ENCODE measurements at regions not wholly inside any gene's neighbourhood (a gene's known extent, or its start where the extent isn't known, plus 50 kb on each side); places are given as distances from the start of the nearest gene placed in this dataset.

DNA sequence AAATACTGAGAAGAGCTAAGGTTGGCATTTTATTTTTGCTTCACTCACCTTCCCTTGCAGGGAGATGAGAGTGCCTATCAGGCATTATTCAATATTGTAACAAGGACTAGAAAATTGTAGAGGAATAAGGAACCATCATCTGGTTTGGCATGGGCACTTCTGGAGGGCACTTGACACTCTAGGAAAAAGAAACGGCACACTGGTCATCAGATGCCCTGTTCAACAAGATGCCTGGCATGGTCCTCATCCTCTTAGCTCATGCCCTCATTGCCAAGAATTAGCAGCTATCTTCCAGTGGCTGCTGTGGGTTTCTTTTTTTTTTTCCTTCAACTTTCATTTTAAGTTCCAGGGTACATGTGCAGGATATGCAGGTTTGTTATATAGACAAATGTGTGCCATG is 95.1 kb upstream of the ESRRG start:
- H3K4me3 ChIP-seq (ENCODE audit: low read length) = no peak overlapping the region
- H3K27me3 ChIP-seq (ENCODE audit: control insufficient read depth, insufficient read depth, low read length) = no peaks in the 10 kb centered on the region
- no peak overlapping the region for H3K9ac ChIP-seq (ENCODE audit: low read depth, low read length)
- peaks cover 10% of the 10 kb centered on the region for H3K4me1 ChIP-seq (ENCODE audit: control insufficient read depth, insufficient read depth, low read length)
- H3K4me2 ChIP-seq (ENCODE audit: low read length) = no peak overlapping the region
- H3K36me3 ChIP-seq (ENCODE audit: insufficient read depth, low read length) = no peaks in the 10 kb centered on the region
- H3K9me3 ChIP-seq (replicated peaks; ENCODE audit: low read length) = no peaks in the 10 kb centered on the region

DNA sequence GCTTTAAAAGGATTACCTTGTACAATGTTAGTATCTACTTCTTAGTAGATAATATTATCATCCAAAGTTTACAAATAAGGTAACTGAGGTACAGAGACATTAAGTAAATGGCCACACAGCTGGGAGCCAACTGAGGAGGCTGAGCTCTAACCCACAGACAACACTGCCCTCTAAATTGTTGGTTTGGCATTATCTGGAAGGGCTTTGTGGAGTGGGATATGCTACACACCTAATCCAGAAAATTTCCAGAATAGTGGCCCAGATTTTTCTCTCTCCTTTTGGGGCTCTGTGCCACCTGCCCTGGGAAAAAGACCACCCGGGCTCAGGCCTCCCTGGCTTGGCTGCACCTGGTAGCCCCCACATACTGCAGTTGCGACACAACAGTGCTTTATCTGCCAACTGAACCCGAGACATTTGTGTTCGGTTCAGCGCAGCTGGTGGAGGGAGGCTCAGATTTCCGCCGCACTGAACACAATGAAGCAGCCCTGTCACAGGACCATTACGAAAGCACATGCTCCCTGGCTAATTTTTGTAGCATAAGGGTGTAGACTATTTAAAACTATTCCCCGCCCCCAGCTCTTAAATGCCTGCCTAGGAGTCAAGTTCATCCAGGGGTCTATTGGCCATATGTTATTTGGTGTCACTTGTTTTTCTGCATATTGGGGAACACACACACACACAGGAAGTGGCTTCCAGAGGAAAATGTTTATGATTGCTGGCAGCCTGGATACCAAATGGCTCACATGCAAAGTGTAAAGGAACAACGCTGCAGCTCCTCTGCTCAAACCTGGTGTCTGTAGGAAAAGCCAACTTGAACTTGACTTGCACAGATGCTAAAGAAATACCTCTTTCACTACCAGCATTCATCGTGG is 92.3 kb upstream of the ESRRG start:
- Histone ChIP-seq H3K4me1 (ENCODE audit: control insufficient read depth, insufficient read depth, low read length) (peaks cover 14% of the 10 kb centered on the region), H3K27me3 (ENCODE audit: control insufficient read depth, insufficient read depth, low read length) (no peaks in the 10 kb centered on the region), H3K4me2 (ENCODE audit: low read length) (peak overlapping the region; percentile 57), H3K4me3 (ENCODE audit: low read length) (no peak overlapping the region), H3K9ac (ENCODE audit: low read depth, low read length) (no peak overlapping the region), H3K9me3 (replicated peaks; ENCODE audit: low read length) (no peaks in the 10 kb centered on the region), H3K36me3 (ENCODE audit: insufficient read depth, low read length) (no peaks in the 10 kb centered on the region)

DNA sequence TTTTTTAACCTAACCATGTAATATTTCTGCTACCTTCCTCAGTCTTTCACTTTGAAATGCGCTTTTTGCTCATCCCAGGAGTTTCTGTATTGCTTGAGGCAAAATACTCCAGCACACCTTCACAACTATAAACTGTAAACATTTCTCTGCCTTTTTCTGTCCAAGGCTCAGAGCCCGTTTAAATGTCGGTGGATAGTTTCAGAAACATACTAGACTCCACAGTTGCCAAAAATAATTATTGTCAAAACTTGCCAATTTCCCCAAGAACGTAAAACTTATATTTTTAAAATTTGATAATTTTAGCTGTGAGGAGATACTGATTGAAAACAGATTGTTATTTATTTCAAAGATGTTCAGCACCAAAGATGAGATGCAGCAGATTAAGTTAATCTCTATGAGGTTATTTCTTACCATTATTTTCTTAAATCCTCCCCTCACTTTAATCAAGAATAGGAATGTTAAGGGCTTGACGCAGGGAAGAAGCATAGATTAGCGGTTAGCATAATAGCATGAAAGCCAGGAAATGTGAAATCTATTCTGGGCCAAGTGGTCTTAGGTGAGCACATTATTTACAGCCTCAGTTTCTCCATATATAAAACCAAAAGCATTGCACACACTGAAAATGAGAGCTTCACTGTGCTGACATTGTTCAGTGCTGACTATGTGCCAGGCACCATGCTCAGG is 91.5 kb upstream of the ESRRG start:
- Histone ChIP-seq H3K4me3 (ENCODE audit: low read length) (no peak overlapping the region), H3K4me1 (ENCODE audit: control insufficient read depth, insufficient read depth, low read length) (peaks cover 14% of the 10 kb centered on the region), H3K36me3 (ENCODE audit: insufficient read depth, low read length) (no peaks in the 10 kb centered on the region), H3K27me3 (ENCODE audit: control insufficient read depth, insufficient read depth, low read length) (no peaks in the 10 kb centered on the region), H3K4me2 (ENCODE audit: low read length) (no peak overlapping the region), H3K9ac (ENCODE audit: low read depth, low read length) (no peak overlapping the region), H3K9me3 (replicated peaks; ENCODE audit: low read length) (no peaks in the 10 kb centered on the region)

DNA sequence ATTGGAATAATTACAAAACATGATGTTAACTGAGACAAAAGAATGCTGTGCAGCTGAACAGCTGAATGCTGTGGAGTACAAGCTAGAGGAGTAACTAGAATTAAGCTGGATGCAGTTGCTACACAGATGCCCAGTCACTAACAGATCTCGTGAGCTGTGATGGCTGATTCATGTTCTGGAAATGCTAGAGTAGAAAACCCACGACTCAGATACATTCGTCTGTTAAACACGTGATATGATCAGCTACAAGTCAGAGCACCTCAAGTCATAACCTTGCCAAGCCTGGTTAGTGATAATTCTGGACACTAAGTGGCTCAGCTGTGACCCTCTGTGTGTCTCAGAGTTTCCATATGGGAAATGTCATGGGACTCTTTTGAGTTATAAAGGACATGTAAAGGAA is 89.7 kb upstream of the ESRRG start:
- Histone ChIP-seq H3K36me3 (ENCODE audit: insufficient read depth, low read length) (no peaks in the 10 kb centered on the region), H3K4me1 (ENCODE audit: control insufficient read depth, insufficient read depth, low read length) (peaks cover 14% of the 10 kb centered on the region)

DNA sequence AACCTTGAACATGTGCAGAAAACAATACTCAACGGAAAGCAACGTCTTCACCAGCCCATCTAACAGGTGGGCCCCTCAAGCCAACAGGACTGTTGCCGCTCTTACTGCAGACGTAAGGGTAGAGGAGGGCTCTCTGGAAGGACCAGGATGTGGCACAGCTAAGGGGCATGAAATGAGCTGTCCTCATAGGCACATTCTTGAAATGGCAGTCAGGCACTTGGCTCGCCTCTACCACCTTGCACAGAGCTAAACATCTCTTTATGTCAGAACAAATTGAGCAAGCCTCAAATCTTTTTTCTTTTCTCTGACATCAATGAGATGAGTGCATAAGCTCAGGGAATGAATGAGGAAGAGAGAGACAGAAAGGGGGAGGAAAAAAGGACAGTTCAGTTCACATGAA is 86.4 kb upstream of the ESRRG start:
- H3K4me1 ChIP-seq (ENCODE audit: control insufficient read depth, insufficient read depth, low read length) = peaks cover 7% of the 10 kb centered on the region
- no peak overlapping the region for H3K4me2 ChIP-seq (ENCODE audit: low read length)
- no peak overlapping the region for H3K4me3 ChIP-seq (ENCODE audit: low read length)
- no peak overlapping the region for H3K9ac ChIP-seq (ENCODE audit: low read depth, low read length)
- H3K36me3 ChIP-seq (ENCODE audit: insufficient read depth, low read length) = no peaks in the 10 kb centered on the region
- H3K27me3 ChIP-seq (ENCODE audit: control insufficient read depth, insufficient read depth, low read length) = no peaks in the 10 kb centered on the region
- no peaks in the 10 kb centered on the region for H3K9me3 ChIP-seq (replicated peaks; ENCODE audit: low read length)

More for the DNA sequence above, 89.7 kb upstream of the ESRRG start:
- H3K27me3 ChIP-seq (ENCODE audit: control insufficient read depth, insufficient read depth, low read length) = no peaks in the 10 kb centered on the region
- H3K9me3 ChIP-seq (replicated peaks; ENCODE audit: low read length) = no peaks in the 10 kb centered on the region
- no peak overlapping the region for H3K4me2 ChIP-seq (ENCODE audit: low read length)
- H3K9ac ChIP-seq (ENCODE audit: low read depth, low read length) = no peak overlapping the region
- H3K4me3 ChIP-seq (ENCODE audit: low read length) = no peak overlapping the region

DNA sequence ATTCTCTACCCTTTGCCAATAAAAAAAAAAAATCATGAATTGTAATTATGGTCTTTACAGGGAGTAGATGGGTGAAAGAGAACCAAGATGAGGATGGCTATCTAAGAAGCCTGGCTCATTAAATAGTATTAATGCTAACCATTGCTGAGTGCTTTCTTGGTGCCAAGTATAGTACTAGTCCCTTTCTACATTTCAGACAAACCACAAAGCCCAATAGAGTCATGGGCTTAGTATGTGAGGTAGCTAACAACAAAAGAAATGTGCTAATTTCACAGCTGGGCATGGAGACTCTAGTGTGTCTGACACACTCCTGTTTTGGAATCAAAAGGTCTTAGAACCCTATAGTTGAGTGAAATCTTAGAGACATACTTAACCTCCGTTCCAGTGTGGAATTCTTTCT is 84.5 kb upstream of the ESRRG start:
- no peaks in the 10 kb centered on the region for H3K36me3 ChIP-seq (ENCODE audit: insufficient read depth, low read length)
- H3K9ac ChIP-seq (ENCODE audit: low read depth, low read length) = no peak overlapping the region
- peaks cover 5% of the 10 kb centered on the region for H3K4me1 ChIP-seq (ENCODE audit: control insufficient read depth, insufficient read depth, low read length)
- H3K4me2 ChIP-seq (ENCODE audit: low read length) = no peak overlapping the region
- H3K27me3 ChIP-seq (ENCODE audit: control insufficient read depth, insufficient read depth, low read length) = no peaks in the 10 kb centered on the region
- no peaks in the 10 kb centered on the region for H3K9me3 ChIP-seq (replicated peaks; ENCODE audit: low read length)
- H3K4me3 ChIP-seq (ENCODE audit: low read length) = no peak overlapping the region

DNA sequence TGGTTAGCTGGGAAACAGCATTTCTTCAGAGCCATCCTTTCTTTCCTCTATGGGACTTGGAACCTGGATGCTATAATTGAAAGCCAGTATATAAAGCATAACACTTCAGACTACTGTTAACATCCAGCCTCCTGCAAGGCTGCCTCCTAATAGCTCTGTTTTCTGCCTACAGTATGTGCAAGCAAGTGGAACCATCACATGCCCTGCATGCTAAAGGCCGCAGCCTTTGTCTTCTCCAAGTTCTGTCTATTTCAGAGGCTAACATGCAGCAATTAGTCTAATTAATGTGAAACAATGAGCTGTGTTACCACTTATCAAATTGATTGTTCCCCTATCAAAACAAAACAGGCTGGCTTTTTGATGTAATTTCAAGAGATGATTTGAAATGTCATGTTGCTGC is 82.7 kb upstream of the ESRRG start:
- no peaks in the 10 kb centered on the region for H3K9me3 ChIP-seq (replicated peaks; ENCODE audit: low read length)
- H3K4me2 ChIP-seq (ENCODE audit: low read length) = no peak overlapping the region
- H3K27me3 ChIP-seq (ENCODE audit: control insufficient read depth, insufficient read depth, low read length) = no peaks in the 10 kb centered on the region
- no peak overlapping the region for H3K9ac ChIP-seq (ENCODE audit: low read depth, low read length)
- no peak overlapping the region for H3K4me3 ChIP-seq (ENCODE audit: low read length)
- H3K4me1 ChIP-seq (ENCODE audit: control insufficient read depth, insufficient read depth, low read length) = peaks cover 3% of the 10 kb centered on the region
- no peaks in the 10 kb centered on the region for H3K36me3 ChIP-seq (ENCODE audit: insufficient read depth, low read length)

DNA sequence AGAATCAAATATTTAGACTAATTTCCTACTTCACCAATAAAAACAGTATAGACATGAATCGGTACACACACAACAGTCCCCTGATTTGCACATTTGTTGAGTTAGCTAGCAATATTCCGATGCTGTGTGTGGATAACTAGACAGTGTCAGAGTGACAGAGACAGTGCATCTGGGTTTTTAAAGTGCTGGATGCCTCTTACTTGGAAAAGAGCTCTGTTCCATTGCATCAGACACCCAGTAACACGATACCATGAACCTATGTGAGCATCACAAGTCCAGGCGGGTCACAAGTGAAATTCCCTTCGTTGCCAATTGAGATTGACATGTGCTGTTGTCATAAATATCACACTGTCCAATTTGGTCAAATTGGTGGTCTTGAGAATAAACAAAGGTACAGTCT is 82.0 kb upstream of the ESRRG start:
- Histone ChIP-seq H3K4me1 (ENCODE audit: control insufficient read depth, insufficient read depth, low read length) (peaks cover 3% of the 10 kb centered on the region), H3K4me2 (ENCODE audit: low read length) (peak overlapping the region; percentile 10), H3K4me3 (ENCODE audit: low read length) (no peak overlapping the region), H3K9ac (ENCODE audit: low read depth, low read length) (no peak overlapping the region), H3K36me3 (ENCODE audit: insufficient read depth, low read length) (no peaks in the 10 kb centered on the region), H3K27me3 (ENCODE audit: control insufficient read depth, insufficient read depth, low read length) (no peaks in the 10 kb centered on the region), H3K9me3 (replicated peaks; ENCODE audit: low read length) (no peaks in the 10 kb centered on the region)

DNA sequence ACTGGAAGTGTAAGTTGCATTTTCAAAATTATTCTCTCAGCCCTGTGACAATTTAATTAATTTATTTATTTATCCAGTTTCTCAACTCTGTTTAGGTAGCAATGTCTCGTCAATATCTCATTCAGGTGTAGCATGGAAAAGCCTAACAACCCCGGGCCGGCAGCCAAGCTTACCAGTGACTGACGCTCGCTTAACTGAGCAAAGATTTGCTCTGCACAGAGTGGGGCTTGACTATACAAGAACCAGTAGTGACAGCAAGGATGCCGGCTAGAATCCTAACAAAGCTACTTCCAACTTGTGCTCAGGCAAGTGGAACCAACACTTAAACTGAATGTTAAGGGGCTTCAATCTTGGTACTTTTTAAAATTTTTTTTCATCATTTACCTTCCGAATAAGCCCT is 80.9 kb upstream of the ESRRG start:
- peaks cover 3% of the 10 kb centered on the region for H3K4me1 ChIP-seq (ENCODE audit: control insufficient read depth, insufficient read depth, low read length)
- H3K4me2 ChIP-seq (ENCODE audit: low read length) = no peak overlapping the region
- H3K9ac ChIP-seq (ENCODE audit: low read depth, low read length) = no peak overlapping the region
- no peaks in the 10 kb centered on the region for H3K27me3 ChIP-seq (ENCODE audit: control insufficient read depth, insufficient read depth, low read length)
- no peaks in the 10 kb centered on the region for H3K9me3 ChIP-seq (replicated peaks; ENCODE audit: low read length)
- H3K36me3 ChIP-seq (ENCODE audit: insufficient read depth, low read length) = no peaks in the 10 kb centered on the region
- H3K4me3 ChIP-seq (ENCODE audit: low read length) = no peak overlapping the region

DNA sequence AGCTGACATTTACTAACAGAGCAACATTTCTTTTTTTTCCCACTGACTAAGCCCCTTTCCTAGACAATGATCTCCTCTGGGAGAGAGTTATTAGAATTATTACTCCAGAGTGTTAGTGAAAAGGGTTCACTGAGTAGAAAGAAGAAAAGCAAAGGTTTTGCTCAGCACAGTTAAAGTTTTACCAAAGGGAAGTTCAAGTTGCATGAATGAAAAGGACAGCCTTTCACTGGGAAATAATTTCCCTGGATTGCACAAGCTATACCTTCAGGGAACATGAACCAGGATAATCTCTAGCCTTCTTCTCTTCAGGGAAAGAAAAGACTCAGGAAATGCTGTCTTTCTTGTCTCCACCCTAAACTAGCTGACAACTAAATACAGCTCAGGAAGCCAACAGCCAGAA is 71.4 kb upstream of the ESRRG start:
- no peak overlapping the region for H3K9ac ChIP-seq (ENCODE audit: low read depth, low read length)
- no peaks in the 10 kb centered on the region for H3K9me3 ChIP-seq (replicated peaks; ENCODE audit: low read length)
- H3K4me2 ChIP-seq (ENCODE audit: low read length) = no peak overlapping the region
- no peaks in the 10 kb centered on the region for H3K36me3 ChIP-seq (ENCODE audit: insufficient read depth, low read length)
- H3K27me3 ChIP-seq (ENCODE audit: control insufficient read depth, insufficient read depth, low read length) = no peaks in the 10 kb centered on the region
- H3K4me3 ChIP-seq (ENCODE audit: low read length) = no peak overlapping the region
- H3K4me1 ChIP-seq (ENCODE audit: control insufficient read depth, insufficient read depth, low read length) = no peaks in the 10 kb centered on the region

DNA sequence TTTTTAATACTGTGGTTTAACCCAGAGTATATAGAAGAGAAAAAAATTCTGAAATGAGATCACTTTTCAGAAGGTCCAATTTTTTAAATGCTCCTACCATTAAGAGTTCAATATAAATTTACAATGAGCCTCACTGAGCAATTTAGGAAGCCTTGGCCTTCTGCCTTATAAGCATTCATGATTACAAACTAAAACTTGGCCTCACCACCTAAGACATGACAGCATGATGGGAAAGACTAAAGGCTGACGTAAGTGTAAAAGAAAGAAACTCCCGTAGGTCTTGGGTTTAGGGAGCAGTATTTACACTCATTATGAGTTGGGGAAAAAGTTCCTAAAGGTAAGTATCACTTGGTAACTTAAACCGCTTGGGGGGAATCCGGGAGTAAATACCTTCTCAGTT is 70.7 kb upstream of the ESRRG start:
- no peak overlapping the region for H3K4me2 ChIP-seq (ENCODE audit: low read length)

DNA sequence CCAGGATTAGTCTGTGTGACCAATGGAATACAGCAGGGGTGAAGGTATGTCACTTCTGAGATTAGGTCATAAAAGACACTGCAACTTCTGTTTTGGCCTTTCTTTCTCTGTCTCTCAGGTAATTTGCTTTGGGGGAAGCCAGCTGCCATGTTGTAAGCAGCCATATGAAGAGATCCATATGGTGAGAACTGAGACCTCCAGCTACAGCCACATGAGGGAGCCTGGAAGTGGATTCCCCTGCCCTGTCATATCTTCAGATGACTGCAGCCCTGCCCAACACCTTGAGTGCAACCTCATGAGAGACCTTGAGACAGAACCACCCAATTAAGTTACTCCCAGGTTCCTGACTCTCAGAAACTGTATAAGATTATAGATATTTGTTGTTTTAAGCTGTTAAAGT is 70.1 kb upstream of the ESRRG start:
- Histone ChIP-seq H3K9ac (ENCODE audit: low read depth, low read length) (no peak overlapping the region), H3K4me3 (ENCODE audit: low read length) (no peak overlapping the region), H3K9me3 (replicated peaks; ENCODE audit: low read length) (no peaks in the 10 kb centered on the region), H3K4me1 (ENCODE audit: control insufficient read depth, insufficient read depth, low read length) (no peaks in the 10 kb centered on the region), H3K27me3 (ENCODE audit: control insufficient read depth, insufficient read depth, low read length) (no peaks in the 10 kb centered on the region), H3K36me3 (ENCODE audit: insufficient read depth, low read length) (no peaks in the 10 kb centered on the region), H3K4me2 (ENCODE audit: low read length) (no peak overlapping the region)

More for the DNA sequence above, 70.7 kb upstream of the ESRRG start:
- Histone ChIP-seq H3K4me1 (ENCODE audit: control insufficient read depth, insufficient read depth, low read length) (no peaks in the 10 kb centered on the region), H3K4me3 (ENCODE audit: low read length) (no peak overlapping the region), H3K36me3 (ENCODE audit: insufficient read depth, low read length) (no peaks in the 10 kb centered on the region), H3K9ac (ENCODE audit: low read depth, low read length) (no peak overlapping the region), H3K27me3 (ENCODE audit: control insufficient read depth, insufficient read depth, low read length) (no peaks in the 10 kb centered on the region), H3K9me3 (replicated peaks; ENCODE audit: low read length) (no peaks in the 10 kb centered on the region)

All from skeletal muscle satellite cell (primary cell).